ENCODE measurements at regions not wholly inside any gene's neighbourhood (a gene's known extent, or its start where the extent isn't known, plus 50 kb on each side); places are given as distances from the start of the nearest gene placed in this dataset.

DNA sequence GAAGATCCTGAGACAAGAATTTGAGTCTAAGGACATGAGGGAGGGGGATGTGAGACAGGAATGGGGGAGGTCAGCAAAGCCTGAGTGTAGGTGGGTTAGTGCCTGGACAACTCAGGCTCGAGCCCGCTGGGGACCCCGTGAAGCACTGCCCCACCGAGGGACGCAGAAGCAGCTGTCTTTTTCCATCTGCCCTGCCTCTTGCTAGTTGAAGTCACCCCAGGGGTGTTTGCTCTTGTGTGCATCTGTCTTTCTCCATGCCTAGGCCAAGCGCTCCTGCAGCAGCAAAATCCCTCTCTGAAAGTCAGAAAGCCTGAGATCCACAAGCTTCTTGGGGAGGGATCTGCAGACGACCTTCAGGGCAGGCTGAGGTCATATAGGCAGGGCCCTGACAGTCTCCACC lies 79.0 kb upstream of the CELF2 start:
- TF ChIP-seq, protein P1, sequence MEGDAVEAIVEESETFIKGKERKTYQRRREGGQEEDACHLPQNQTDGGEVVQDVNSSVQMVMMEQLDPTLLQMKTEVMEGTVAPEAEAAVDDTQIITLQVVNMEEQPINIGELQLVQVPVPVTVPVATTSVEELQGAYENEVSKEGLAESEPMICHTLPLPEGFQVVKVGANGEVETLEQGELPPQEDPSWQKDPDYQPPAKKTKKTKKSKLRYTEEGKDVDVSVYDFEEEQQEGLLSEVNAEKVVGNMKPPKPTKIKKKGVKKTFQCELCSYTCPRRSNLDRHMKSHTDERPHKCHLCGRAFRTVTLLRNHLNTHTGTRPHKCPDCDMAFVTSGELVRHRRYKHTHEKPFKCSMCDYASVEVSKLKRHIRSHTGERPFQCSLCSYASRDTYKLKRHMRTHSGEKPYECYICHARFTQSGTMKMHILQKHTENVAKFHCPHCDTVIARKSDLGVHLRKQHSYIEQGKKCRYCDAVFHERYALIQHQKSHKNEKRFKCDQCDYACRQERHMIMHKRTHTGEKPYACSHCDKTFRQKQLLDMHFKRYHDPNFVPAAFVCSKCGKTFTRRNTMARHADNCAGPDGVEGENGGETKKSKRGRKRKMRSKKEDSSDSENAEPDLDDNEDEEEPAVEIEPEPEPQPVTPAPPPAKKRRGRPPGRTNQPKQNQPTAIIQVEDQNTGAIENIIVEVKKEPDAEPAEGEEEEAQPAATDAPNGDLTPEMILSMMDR (IDR thresholded peaks at IDR 0.05; ENCODE audit: borderline replicate concordance, insufficient read depth, low read depth, low read length) = no peak
- H3K4me3 ChIP-seq (ENCODE audit: low read depth, low read length) = no peak overlapping the region

DNA sequence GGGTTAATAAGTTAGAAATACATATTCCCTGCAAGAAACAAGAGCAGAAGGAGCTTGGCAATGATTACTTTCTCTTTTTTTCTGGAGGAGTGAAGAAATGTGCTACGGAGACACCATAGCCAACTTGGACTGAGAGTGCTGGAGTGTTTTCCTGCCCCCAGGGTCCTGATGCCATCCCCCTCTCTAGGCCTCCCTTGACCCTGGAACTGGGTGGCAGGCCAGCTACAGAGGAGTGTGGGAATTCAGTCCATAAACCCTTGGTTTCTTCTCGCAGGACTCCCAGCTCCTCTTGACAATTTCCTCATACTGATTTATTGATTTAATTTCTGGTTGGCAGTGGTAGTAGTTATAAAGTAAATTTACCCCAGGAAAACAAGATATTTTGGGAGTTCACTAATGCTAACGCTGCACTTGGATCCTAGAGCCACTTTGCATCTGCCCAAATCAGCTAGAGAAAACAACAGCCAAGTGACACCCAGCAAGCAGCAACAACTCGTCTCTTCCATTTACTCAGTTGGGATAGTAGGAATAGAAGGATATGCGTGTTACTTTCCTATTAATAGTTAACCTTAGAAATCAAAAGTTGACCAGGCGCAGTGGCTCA lies 76.4 kb upstream of the CELF2 start:
- TF ChIP-seq, protein P1 (IDR thresholded peaks at IDR 0.05; ENCODE audit: borderline replicate concordance, insufficient read depth, low read depth, low read length) = no peak
- H3K4me3 ChIP-seq (ENCODE audit: low read depth, low read length) = no peak overlapping the region

DNA sequence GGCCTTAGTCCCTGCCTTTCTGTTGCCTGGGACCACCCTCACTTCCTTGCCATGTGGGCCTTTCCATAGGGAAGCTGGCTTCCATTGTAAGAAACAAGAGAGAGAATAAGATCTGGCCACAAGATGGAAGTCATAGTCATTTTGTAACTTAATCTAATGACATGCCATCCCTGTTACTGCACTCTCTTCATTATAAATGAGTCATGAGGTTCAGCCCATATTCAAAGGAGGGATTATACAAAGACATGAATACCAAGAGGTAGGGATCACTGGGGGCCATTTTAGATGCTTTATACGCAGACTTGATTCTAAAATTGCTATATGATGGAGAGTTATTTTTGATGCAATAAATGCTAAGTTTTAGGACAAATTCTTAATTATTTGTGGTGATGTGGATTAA lies 75.2 kb upstream of the CELF2 start:
- TF ChIP-seq, protein P1 (IDR thresholded peaks at IDR 0.05; ENCODE audit: borderline replicate concordance, insufficient read depth, low read depth, low read length) = no peak
- H3K4me3 ChIP-seq (ENCODE audit: low read depth, low read length) = no peak overlapping the region

DNA sequence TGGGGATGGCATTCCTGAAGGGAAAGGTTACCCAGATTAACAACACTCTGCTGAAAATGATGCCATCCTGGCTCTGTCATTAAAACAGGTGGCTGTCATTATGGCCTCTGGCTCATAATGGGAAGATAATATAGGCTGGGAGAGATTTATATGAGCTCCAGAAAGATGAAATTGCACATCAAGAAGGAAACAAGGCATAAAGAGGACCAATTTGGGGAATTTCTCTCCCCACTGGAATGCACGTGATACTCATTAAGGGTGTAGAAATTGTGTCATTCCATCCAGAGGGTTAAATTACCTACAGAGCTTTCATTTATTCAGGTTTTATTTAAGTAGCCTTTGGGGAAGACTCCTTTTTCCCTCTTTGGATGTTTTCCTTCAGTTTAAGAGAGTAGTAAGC lies 71.6 kb upstream of the CELF2 start:
- H3K4me3 ChIP-seq (ENCODE audit: low read depth, low read length) = no peak overlapping the region
- TF ChIP-seq, protein P1 (IDR thresholded peaks at IDR 0.05; ENCODE audit: borderline replicate concordance, insufficient read depth, low read depth, low read length) = no peak

DNA sequence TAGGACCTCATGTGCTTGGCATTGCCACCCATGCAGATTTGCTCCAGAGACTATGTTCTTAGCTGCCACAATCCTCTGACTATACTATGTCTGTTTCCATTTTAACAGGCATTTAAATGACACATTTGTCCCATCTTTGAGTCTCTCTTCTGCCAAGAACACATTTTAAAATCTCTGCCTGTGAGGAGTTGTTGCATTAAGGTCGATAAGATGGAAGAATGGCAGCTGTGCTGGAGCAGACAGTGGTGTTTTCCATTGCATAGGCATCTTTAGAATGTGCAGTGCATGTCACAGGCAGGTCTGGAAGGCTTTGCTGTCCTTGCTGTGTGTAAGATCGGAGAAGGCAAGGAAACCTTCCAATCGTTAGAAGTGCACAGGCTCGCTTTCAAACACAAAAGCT lies 70.9 kb upstream of the CELF2 start:
- H3K4me3 ChIP-seq (ENCODE audit: low read depth, low read length) = no peak overlapping the region
- TF ChIP-seq, protein P1 (IDR thresholded peaks at IDR 0.05; ENCODE audit: borderline replicate concordance, insufficient read depth, low read depth, low read length) = no peak

DNA sequence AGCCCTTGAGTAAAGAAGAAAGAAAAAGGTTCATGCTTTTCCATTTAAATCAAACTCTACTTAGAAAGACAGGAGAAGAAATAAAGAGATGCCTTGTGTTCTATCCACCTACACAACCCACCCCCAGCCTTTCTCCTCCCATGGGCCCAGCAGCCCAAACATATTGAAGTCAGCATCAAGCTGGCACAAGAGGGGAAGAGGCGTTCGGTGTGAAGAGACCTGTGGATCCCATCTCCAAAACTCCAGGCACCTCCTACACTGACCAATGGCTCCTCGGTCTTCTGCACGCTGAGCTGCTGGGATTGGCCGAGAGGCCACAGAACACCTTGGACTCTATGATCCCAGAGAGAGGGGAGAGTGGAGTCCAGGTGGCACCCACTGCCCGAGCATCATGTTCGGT lies 66.0 kb upstream of the CELF2 start:
- no peak overlapping the region for H3K4me3 ChIP-seq (ENCODE audit: low read depth, low read length)
- TF ChIP-seq, protein P1 (IDR thresholded peaks at IDR 0.05; ENCODE audit: borderline replicate concordance, insufficient read depth, low read depth, low read length) = no peak

DNA sequence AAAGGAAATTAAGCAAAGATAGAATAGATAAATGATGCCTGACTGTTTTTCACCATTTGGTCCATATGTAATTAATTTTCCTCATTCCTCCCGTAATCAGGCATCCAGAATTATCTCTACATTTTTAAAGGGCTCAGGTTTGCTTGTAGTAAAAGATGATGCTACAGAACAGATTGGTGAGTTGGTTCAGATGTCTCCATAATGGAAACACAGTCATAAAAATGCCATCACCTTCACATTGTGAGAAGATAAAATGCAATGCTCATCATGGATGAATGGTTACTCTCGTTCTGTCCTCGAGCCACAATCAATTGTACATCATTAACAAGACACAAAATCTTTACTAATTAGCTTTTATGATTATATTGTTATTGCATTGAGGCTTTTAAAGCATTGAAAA lies 64.9 kb upstream of the CELF2 start:
- TF ChIP-seq, protein P1 (IDR thresholded peaks at IDR 0.05; ENCODE audit: borderline replicate concordance, insufficient read depth, low read depth, low read length) = no peak
- H3K4me3 ChIP-seq (ENCODE audit: low read depth, low read length) = no peak overlapping the region

Data from GM12875 (cell line).